ENCODE measurements at regions not wholly inside any gene's neighbourhood (a gene's known extent, or its start where the extent isn't known, plus 50 kb on each side); places are given as distances from the start of the nearest gene placed in this dataset.

DNA sequence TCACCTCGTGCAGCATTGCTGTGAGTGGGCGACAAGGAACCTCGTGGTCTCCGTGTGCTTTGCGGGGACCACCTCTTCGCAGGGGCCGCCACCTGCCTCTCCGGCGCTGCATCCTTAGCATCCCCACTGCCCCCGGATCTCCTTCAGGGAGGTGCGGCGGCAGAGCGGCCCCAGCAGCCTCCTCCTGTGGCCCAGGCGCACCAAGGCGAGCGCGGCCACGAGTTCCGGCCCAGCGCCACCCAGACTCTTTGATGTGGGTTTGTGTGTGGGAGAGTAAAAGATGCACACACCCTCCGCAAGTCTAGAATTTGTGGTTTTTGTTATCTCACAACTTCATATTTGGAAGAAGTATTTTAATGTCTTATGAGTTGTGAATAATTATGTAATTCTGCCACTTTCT, 118.8 kb upstream of the DIO3 start:
- DNase-seq (ENCODE audit: low read depth in 2 of 2): peak; percentile 32 to 46

DNA sequence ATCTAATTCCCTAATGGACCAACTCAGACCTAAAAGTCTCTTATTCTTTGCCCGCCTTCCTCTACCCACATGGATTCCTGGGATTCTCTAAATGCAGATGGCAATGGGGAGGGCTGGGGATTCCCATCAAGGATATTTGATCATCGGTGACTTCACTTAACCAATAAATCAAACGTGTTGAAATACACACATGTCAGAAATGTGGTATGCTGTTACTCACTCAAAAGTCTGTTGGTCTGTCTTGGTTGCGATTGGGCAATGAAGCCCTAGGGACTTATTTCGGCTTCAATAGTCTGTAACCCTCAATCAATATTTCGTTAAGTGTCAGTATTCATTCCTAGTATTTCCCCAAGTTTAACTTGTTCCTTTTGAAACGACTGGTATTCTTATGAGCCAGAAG, 117.2 kb upstream of the DIO3 start:
- DNase-seq (ENCODE audit: low read depth in 2 of 2): no peak

DNA sequence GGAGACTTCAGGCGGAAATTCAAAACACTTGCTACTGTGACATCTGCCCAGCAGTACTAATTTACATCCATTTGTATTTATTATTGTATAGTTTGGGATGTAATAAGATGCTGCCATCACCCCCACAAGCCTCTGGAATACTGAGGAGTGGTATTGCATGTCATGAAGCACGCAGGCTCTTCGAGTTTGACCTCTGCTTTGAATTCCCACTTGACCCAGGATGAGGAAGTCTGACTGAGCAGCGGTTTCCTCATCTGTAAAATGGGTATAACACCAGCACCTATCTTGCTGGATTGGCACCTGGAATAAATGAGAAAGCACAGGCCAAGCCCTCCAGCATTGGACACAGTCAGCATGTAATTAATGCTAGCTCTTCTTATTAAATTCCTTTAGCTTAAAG, 116.0 kb upstream of the DIO3 start:
- DNase-seq (ENCODE audit: low read depth in 2 of 2): no peak

DNA sequence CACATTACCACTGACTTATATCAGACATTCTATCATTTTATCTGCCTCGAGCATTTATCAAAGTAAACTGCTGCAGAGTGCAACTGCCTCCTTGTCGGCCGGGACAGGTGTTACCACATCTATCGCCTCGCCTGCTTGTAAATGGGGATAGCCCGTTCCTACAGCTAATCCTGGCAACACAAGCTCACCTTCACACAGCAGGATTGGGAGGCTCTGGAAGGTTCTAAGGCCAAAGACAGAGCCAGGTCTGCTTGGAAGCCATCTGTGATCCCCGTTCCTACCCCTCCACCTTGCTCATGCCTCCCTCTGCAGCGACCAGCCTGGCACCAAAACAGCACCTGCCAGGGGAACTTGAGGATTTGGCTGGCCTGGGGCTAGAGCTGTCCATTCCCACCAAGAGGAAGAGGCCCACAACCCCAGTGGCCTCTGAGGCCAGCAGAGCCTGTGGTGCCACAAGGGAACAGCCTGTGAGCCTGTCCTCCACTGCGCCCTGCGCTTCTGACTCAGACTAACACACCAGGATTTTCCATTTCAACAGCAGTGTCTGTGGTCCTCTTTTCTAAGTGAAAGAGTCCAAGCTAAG, 114.8 kb upstream of the DIO3 start:
- no peak for DNase-seq (ENCODE audit: low read depth in 2 of 2)

DNA sequence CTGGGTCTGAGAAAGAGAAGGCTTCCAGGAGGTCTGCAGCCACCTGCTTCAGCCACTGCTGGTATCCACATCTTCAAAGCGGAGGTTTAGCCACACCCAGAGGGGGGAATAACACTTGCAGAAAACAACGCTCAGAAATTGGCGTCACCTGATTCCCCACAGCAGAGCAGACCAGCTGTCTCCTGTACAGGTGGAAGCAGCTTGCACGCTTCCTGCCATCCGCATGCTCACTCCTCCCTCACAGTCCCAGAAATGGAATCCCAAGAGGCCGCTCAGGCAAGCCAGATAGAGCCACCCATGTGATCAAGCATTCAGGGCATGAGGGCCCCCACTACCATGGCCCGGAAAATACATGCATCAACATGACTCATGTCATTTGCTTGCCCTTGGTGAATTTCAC, 112.2 kb upstream of the DIO3 start:
- DNase-seq (ENCODE audit: low read depth in 2 of 2): no peak

DNA sequence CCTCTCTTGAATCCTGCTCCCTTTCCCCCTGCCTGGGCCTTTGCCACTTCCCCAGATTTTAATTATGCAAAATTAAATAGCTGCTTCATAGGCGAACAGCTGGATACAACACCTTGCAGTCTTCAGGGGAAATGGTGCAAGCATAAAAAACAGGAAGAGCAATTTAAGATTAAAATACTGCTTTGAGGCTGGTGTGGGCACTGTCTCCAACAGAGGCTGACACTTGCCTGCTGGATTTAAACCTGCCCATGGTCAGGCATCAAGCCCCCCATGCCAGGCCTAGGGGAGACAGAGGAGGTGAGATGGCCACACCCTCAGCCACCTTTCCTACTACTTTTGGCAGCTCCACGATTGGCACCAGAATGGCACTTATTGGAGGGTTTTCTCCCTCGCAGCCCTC, 110.1 kb upstream of the DIO3 start:
- DNase-seq (ENCODE audit: low read depth in 2 of 2): no peak

DNA sequence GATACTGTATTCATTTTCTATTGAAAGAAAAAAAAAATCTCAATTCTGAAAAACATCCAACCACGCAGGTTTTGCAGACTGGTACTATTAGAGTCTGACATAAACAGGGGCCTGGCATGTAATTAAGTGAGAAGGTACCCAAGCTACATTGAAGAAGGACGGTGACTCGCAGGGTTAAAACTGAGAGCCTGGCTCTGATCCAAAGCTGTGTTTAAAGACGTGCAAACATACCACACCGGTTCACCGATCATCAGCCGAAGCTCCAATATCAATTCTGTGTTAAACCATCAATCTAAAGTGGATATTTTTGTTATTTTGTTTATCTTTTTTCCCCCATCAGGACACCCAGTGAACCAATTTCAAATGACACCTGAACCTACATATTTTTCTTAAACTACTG, 108.1 kb upstream of the DIO3 start:
- DNase-seq (ENCODE audit: low read depth in 2 of 2): no peak

DNA sequence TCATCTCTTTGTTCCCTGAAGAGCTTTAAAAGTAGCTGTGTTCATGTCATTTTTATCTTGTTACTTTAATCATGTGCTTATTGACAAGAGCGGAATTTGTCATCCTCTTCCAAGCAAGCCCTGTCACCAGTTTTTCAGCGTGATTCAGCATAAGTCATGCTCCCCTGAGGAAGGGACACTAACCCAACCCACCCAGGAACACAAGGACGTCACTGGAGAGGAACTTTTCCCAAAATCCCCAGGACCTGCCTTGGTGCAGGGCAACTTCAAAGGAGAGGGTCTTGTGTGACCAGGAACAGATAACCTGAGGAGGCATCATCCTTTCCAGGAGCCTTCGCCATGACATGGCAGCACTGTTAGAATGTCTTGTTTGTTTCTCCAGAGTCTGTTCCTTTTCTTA, 107.1 kb upstream of the DIO3 start:
- no peak for DNase-seq (ENCODE audit: low read depth in 2 of 2)

DNA sequence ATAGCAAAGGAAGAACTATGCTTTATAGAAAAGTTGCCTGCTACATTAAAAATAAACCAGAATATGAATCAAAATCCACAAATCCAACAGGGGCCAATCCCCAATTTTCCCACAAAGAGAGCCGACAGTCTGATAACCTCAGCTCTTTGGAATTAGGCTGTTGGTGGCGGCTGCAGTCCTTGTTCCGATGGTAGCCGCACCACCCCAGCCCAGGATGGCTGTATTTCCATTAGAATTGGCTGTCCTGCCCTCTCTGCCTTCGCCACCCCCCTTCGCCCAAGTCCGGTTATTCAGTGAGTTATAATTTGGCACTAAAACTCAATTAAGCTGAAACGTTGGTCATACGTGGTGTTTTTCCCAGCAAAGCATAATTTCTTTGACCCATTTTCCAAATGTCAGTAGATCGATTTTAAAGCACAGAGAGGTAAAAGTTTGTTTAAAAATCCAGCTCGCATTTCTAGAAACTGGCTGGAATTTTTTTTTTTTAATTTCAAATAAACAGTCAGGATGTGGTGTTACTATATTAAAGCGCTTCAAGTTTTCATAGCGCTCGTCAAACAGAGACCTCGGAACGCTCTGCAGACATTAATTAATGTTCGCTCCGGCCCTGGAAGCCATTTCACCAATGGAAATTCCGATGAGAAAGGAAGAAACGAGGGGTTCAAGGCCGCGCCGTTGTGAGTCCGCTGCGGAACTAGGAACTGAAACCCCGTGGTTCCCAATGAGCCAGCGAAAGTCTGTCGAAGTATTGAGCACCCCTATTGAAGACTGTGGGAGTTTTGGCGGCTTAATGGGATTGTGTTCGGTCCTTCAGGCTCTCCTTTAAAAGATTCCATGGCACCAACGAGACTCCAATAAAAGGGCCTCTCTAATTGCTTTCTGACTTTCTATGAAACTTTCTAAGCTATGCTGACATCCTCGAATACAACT, 104.8 kb upstream of the DIO3 start:
- no peak for DNase-seq (ENCODE audit: low read depth in 2 of 2)

DNA sequence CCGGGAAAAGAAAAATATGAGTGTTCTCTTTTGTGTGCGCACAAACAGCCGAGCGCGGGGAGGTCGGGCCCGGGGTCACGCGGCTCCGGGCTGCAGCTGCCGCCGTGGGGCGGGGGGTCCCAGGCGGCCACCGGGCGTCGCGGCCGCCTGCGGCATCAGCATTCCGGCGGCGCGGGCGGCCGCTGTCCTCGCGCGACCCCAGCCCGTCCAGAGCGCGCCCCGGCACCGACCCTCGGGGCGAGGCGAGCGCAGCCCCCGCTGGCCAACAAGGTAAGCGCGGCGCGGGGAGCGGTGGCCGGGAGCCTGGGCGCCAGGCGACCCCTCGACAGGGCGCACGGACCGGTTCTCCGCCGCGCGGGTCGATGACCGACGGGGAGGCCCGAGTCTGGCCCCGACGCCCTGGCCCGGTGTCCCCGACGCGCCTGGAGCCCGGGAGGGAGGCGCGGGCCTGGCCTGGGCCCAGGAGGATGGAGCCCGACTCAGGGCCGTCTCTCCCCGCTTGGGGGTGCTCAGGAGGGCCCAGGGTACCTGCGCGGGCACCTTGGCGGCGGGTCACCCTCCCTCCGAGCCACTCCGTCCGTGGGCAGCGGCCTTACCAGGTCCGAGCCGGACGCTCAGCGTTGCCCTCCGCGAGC, 103.9 kb upstream of the DIO3 start:
- DNase-seq (ENCODE audit: low read depth in 2 of 2): no peak

DNA sequence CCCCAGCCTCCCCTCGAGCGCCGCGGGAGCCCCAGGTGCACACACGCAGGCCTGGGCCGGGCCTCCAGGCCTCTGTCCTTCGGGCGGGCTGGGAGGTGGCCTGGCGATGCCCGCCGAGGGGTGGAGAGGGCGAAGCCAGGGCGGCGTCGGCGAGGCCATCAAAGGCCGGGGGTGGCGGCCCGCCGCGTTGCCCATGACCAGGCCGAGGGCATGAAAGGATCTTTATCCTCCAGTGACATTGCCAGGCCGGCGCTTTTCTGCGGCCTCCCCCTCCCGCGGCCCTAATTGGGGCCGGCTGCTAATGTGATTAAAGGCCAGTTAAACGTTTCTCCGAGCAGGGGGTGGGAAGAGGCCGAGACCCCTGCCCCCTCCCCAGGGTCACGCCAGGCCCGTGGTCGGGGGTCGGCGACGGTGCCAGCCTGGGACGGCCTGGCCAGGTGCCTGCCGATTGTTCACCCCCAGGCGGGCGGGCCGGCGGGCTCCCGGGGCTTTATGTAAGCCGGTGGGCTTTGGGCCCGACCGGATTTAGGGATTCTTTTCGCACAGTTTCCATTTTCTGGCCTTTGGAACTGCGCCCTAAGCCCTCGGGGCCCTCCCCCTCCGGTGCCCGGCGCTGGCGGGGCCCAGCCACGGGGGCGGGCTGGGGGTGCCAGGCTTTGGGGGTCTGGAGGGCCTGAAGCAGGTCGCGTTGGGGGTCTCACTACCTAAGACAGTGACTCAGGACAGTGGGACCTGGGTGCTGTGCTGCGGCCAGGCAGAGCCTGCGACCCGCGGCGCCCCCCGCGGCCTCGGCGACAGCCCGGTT, 103.2 kb upstream of the DIO3 start:
- DNase-seq (ENCODE audit: low read depth in 2 of 2): no peak

DNA sequence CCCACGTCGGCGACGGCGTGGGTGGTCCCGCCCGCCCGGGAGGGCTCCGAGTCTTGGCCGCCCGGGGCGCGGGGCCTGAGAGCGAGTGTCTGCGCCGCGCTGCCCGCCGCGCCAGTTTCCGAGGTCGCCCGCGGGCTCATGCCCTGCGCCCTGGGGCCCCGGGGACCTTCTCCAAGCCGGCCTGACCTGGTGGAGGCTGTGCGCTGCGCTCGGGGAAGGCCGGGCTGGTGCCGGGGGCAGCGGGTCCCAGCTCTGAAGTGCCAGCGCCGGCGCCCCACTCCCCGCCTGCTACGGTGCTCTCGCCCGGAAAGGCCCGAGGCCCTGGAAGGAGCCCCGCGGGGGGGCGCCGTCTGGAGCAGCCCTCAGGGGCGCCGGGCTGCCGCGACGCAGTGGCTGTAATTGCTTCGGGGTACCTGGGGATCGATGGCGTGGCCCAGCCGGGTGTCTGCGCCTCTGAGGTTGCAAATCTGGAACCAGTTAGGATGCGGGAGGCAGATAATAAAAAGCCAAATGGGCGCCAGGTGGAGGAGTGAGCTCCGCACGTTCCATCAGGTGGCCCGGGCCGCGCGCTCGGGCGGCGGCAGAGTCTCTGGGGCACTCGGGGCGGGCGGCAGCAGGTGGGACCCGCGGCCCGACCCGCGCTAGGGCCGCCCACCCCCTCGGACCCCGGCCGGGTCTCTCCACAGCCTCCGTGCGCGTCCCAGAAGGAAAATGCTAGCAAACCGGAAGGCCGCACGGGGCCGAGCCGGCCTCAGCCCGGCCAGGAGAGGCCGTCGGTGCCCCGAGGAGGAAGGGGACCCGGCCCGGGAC, 102.3 kb upstream of the DIO3 start:
- DNase-seq (ENCODE audit: low read depth in 2 of 2): no peak

DNA sequence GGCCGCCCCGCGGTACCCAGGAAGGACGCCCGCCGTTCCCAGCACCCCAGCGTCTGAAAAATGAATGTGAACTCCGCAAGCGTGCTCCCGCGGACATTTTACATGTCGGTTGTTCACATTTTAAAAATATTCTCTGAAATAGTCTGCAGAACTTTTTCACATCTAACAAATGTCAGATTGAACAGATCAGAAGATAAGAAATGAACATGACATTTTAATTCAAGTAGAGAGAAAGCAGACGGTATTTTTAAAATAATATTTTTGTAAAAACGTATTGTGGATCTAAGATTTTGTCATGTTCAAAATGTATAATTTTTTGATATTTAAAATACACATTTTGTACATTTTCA, 101.8 kb upstream of the DIO3 start:
- DNase-seq (ENCODE audit: low read depth in 2 of 2): no peak

DNA sequence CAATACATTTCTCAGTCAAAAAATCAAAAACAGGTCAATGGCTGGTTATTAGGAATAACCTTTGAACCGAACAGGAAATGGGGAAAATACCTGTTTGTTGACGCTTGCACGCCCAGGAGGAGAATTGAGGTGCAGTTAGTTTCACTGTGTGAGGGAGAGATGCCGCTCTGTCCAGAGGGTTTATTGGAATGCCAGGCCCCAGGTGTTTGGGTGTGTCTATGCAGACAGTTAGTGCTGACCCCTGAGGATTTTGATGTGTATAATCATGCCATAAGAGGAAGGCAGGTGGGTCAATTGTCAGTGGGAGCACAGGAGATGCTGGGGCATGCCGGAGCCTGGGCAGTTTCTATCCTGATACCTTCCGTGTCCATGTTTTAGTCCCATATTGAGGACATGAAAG, 100.8 kb upstream of the DIO3 start:
- DNase-seq (ENCODE audit: low read depth in 2 of 2): no peak

DNA sequence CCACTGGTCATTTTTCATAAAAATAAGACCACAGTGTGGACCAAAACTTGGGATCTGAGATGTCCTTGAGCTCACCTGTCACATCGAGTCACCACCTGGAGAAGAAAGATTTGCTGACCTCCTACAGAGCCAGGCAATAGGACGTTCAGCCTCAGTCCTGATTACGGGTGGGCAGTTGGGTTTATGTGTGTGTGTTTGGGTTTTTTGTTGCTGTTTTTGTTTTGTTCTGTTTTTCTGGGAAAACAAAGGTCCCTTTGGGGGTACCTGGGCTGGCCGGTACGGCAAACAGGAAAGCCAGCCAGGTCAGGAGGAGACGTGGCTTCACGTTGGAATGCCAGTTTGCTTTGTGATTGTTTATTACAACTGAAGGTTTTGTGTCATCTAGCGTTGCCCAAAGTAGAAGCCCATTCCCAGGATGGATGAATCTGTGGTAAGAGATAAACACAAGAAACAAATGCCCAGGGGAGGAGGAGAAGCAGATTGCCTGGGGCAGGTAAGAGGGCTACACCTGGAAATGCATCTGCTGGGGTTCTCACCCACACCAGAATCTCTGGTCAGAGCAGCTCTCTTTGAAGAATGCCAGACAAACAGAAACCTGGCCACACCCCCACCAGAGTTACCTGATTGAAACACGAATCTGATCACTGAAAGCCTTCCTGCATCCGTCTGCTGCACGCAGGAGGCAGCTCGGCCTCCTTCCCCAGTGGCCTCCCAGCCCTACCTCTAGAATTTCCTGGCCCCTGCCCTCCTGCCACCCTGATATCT, 100.1 kb upstream of the DIO3 start:
- DNase-seq (ENCODE audit: low read depth in 2 of 2): no peak

DNA sequence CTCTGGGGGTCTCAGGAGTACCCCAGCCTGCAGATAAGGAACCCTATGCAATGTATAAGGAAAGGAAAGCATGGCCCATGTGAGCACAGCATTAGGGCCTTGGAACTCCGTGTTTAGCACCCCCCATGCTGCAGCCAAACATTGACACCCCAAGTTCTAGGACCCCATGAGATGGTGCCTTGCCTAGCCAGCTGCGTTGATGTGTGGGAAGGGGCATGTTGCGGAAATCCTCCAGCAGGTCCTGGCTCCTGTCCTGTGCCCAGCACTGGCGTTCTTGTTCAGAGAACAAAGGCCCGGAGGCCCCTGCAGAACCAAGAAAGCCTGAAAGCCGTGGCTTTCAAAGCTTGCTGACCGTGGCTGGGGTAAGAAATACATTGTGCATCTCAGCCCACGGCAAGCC, 99.4 kb upstream of the DIO3 start:
- DNase-seq (ENCODE audit: low read depth in 2 of 2): no peak

DNA sequence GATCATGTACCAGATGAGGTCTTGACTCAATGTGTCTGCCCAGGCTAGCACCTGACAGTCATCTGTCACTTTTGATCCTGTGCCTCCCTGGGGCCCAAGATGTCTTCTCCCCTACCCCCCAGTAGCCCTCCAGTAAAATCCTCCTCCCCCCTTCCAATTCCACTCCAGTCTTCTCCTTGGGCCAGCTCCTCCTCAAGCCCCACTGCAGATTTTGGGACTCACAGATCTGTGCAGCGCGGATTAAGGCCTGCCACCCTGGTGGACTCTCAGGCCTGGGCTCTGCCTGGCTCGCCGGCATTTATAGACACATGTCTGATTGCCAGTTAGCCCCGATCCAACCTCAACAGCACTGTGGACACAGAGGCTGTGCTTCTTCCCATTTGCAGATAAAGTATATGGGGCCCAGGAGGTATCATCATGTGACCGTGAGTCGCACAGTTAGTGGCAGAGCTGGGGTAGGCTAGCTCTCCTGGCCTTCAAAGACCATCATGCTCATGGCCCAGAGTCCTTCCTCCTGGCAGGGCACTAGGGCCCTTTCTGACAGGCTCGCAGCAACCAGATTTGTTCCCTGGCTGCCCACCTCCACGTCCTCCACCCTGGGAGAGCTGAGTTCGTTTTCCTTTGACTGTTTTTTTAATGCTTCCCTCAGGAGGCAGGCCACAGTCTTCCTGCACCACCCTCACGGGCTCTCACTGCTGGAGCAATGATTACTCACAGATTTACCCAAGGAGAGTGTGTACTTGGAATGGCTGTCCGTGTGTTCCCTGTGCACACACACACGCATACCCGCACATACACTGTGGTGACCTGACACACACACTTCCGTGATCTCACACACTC, 98.3 kb upstream of the DIO3 start:
- no peak for DNase-seq (ENCODE audit: low read depth in 2 of 2)

DNA sequence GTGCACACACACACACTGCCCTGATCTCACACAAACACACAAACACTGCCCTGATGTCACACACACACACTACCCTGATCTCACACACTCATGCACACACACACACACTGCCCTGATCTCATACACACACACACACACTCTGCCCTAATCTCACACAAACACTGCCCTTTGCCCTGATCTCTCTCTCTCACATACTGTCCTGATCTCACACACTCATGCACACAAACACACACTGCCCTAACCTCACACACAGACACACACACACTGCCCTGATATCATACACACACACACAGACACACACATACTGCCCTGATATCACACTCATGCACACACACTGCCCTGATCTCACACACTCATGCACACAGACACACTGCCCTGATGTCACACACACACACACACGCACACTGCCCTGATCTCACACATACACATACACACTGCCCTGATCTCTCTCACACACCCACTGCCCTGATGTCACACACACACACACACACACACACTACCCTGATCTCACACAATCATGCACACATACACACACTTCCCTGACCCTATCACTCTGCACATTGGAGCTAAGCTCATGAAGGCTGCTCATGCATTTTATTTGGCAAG, 97.6 kb upstream of the DIO3 start:
- no peak for DNase-seq (ENCODE audit: low read depth in 2 of 2)

DNA sequence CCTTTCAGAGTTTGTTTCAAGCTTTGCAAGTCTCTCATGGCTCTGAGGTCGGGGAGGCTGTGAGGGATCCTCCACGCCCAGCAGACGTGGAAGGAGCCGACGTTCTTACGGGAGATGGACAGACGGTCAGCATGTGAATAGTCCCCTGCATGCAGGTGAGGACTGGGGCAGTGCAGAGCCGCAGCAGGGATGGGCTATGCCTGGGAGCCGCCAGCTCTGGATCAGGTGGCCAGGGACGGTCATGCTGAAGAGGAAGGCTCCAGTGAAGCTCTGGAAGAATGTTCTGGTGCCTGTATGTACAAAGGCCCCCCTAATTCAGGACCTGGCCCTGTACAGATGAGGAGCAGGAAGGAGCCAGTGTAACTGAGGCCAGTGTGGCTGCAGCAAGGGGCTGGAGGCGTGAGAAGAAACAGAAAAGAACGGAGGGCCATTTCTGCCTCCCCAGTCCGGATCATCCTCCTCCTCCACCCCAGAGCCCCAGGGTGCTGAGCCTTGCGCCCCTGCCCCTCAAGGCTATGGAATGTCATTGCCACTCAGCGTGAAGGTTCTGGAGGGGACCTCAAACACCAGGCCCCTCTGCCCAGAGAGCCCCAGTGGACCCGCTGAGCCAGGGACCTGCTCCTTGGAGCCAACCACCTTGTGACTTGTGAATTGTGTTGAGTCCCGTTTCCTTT, 96.8 kb upstream of the DIO3 start:
- no peak for DNase-seq (ENCODE audit: low read depth in 2 of 2)

All from stimulated activated CD4-positive, alpha-beta T cell treated with anti-CD3 and anti-CD28 coated beads, Interleukin-4, amount 100 ng/mL, for 48 hours (primary cell).